ENCODE measurements at regions not wholly inside any gene's neighbourhood (a gene's known extent, or its start where the extent isn't known, plus 50 kb on each side); places are given as distances from the start of the nearest gene placed in this dataset.

- TF ChIP-seq CTCF (IDR thresholded peaks at IDR 0.05; ENCODE audit: control insufficient read depth, extremely low read depth, insufficient read depth) = no peak
- DNase-seq (ENCODE audit: low read depth) = no peak
- no peak overlapping the region for H3K4me3 ChIP-seq (ENCODE audit: low read depth, low read length)
These were observed 49.9 kb upstream of the MLN start for GRCh38 chr6:33853736-33854135.

Data from LNCaP clone FGC (cell line).